ENCODE measurements at regions not wholly inside any gene's neighbourhood (a gene's known extent, or its start where the extent isn't known, plus 50 kb on each side); places are given as distances from the start of the nearest gene placed in this dataset.

DNA sequence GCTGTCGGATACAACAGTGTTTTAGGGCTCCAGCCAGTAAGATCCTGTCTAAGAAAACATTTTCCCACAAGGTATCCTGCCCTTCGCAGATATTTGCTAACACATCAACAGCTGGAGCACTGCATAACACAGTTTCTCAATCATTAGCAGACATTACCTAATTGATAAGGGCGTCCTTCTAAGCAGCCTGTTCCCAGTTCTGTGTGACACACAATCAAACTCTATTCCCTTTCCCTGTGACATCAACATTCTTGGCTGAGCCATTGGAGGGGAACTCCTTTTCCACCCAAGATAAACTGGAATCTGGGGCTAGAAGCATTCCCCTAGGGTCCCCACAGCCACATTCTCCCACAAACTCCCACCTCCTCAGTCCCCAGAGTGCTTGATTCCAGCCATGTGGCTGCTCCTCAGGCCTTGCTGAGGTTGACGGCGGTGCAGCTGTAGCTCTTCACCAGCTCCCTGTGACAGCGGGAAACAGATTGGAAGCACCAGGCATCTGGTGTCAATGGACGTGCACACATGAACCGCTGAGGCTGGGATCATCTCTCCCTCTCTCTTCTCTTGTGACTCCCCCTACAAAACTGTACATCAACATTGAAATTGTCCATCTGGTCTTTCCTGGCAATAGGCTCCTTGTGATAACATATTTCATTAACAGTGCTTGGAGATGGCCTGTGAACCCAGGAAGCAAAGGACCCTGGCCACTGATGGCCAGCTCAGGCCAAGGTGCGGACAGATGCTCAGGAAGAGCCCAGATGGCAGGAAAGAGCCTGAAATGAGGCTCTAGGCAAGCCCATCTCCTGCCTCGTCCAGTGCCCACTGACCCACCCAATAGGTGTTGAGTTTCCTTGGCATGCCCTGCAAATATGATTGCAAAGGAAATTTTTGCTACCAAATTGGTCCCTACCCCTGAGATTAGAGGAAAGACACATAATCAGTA is 131.1 kb upstream of the TBX20 start:
- no peak overlapping the region for H3K9ac ChIP-seq (ENCODE audit: low read depth in 1 of 3, low read length in 3 of 3)
- no peak overlapping the region for H3K4me3 ChIP-seq (ENCODE audit: low read length in 3 of 3)
- no peaks in the 10 kb centered on the region for H3K4me1 ChIP-seq (ENCODE audit: control insufficient read depth in 3 of 3, insufficient read depth in 3 of 3, low read length in 3 of 3)
- H3K27ac ChIP-seq (ENCODE audit: low read depth, low read length) = no peak overlapping the region
- no peaks in the 10 kb centered on the region for H3K27me3 ChIP-seq (ENCODE audit: control insufficient read depth in 3 of 3, insufficient read depth in 3 of 3, low read length in 3 of 3)
- H3K9me3 ChIP-seq (ENCODE audit: control insufficient read depth in 3 of 3, low read length in 3 of 3) = no peaks in the 10 kb centered on the region
- no peaks in the 10 kb centered on the region for H3K36me3 ChIP-seq (ENCODE audit: control insufficient read depth in 3 of 3, insufficient read depth in 3 of 3, low read length in 3 of 3)

DNA sequence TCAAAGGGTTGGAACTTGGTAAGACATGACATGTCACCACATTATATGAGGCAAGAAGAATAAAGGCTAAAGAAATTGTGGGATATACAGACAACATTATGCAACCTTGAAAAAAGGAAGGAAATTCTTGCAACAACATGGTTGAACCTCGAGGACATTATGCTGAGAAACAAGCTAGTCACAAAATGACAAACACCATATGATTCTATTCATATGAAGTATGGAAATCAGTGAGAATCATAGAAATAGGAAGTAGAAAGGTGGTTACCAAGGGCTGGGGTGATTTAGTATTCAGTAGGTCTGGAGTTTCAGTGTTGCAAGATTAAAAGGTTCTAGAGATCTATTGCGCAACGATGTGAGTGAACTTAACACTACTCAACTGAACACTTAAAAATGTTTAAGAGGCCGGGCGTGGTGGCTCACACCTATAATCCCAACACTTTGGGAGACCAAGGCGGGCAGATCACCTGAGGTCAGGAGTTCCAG is 126.9 kb upstream of the TBX20 start:
- Histone ChIP-seq H3K27me3 (ENCODE audit: control insufficient read depth in 3 of 3, insufficient read depth in 3 of 3, low read length in 3 of 3) (no peaks in the 10 kb centered on the region), H3K27ac (ENCODE audit: low read depth, low read length) (no peak overlapping the region), H3K9ac (ENCODE audit: low read depth in 1 of 3, low read length in 3 of 3) (no peak overlapping the region), H3K36me3 (ENCODE audit: control insufficient read depth in 3 of 3, insufficient read depth in 3 of 3, low read length in 3 of 3) (no peaks in the 10 kb centered on the region), H3K9me3 (ENCODE audit: control insufficient read depth in 3 of 3, low read length in 3 of 3) (no peaks in the 10 kb centered on the region), H3K4me1 (ENCODE audit: control insufficient read depth in 3 of 3, insufficient read depth in 3 of 3, low read length in 3 of 3) (no peaks in the 10 kb centered on the region), H3K4me3 (ENCODE audit: low read length in 3 of 3) (no peak overlapping the region)

DNA sequence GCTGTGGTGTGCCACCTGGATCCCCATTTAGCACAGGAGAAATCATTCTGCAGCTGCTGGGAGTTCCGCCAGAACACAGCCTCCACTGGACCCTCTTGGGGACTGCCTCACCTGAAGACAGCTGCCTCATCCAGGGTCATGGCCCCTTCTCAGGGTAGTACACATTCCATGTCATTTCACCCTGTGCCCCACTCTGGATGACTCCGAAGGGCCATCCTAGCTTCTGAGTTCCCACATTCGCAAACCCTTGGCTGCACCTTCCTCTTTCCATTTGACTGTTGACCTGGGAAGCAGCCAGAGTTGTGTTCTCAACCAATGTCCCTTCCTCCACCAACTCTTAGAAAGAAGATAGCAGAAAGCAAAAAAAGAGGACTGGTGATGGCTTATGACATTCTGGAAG is 125.6 kb upstream of the TBX20 start:
- no peaks in the 10 kb centered on the region for H3K9me3 ChIP-seq (ENCODE audit: control insufficient read depth in 3 of 3, low read length in 3 of 3)
- H3K4me3 ChIP-seq (ENCODE audit: low read length in 3 of 3) = no peak overlapping the region
- no peak overlapping the region for H3K9ac ChIP-seq (ENCODE audit: low read depth in 1 of 3, low read length in 3 of 3)
- no peak overlapping the region for H3K27ac ChIP-seq (ENCODE audit: low read depth, low read length)
- no peaks in the 10 kb centered on the region for H3K36me3 ChIP-seq (ENCODE audit: control insufficient read depth in 3 of 3, insufficient read depth in 3 of 3, low read length in 3 of 3)
- H3K27me3 ChIP-seq (ENCODE audit: control insufficient read depth in 3 of 3, insufficient read depth in 3 of 3, low read length in 3 of 3) = no peaks in the 10 kb centered on the region
- no peaks in the 10 kb centered on the region for H3K4me1 ChIP-seq (ENCODE audit: control insufficient read depth in 3 of 3, insufficient read depth in 3 of 3, low read length in 3 of 3)

DNA sequence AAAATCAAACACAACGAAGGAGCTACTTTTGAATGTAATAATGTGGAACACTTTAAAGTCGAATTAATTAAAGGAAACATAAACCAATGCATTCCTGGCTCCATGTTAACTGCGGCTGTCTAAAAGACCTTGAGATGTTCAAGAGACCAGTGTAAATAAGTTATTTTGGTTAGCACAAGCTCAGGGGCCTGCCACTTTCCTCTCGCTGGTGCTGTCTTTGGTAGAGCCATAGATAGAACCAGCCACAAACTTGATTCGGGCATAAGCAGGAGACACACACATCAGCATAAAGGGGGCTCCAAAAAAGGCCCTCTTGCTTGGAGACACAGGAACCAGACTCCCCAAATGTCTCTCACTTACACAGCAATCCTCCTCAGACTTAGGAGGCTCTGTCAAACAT is 121.6 kb upstream of the TBX20 start:
- Histone ChIP-seq H3K4me1 (ENCODE audit: control insufficient read depth in 3 of 3, insufficient read depth in 3 of 3, low read length in 3 of 3) (no peaks in the 10 kb centered on the region), H3K4me3 (ENCODE audit: low read length in 3 of 3) (no peak overlapping the region), H3K36me3 (ENCODE audit: control insufficient read depth in 3 of 3, insufficient read depth in 3 of 3, low read length in 3 of 3) (no peaks in the 10 kb centered on the region), H3K27ac (ENCODE audit: low read depth, low read length) (no peak overlapping the region), H3K9me3 (ENCODE audit: control insufficient read depth in 3 of 3, low read length in 3 of 3) (no peaks in the 10 kb centered on the region), H3K9ac (ENCODE audit: low read depth in 1 of 3, low read length in 3 of 3) (no peak overlapping the region), H3K27me3 (ENCODE audit: control insufficient read depth in 3 of 3, insufficient read depth in 3 of 3, low read length in 3 of 3) (no peaks in the 10 kb centered on the region)

DNA sequence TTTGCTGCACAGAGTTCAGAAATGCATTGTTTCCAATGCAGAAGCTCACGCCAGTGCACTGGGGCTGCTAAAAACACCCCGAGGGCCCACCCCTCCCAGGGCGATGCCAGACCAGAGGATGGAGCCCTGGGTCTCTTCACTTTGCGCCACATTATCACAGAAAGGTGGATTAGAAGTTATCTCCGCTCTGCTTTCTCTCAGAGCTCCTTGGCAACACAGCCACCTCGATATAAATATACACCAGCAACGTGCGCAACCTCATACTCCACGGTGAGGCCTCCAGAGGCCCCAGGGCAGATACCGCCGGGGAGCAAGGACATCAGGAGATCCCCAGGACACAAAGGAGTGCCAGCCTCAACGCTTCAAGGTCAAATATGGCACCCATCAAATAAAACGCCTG is 121.0 kb upstream of the TBX20 start:
- Histone ChIP-seq H3K27ac (ENCODE audit: low read depth, low read length) (no peak overlapping the region), H3K4me3 (ENCODE audit: low read length in 3 of 3) (no peak overlapping the region), H3K27me3 (ENCODE audit: control insufficient read depth in 3 of 3, insufficient read depth in 3 of 3, low read length in 3 of 3) (no peaks in the 10 kb centered on the region), H3K9me3 (ENCODE audit: control insufficient read depth in 3 of 3, low read length in 3 of 3) (no peaks in the 10 kb centered on the region), H3K36me3 (ENCODE audit: control insufficient read depth in 3 of 3, insufficient read depth in 3 of 3, low read length in 3 of 3) (no peaks in the 10 kb centered on the region), H3K4me1 (ENCODE audit: control insufficient read depth in 3 of 3, insufficient read depth in 3 of 3, low read length in 3 of 3) (no peaks in the 10 kb centered on the region), H3K9ac (ENCODE audit: low read depth in 1 of 3, low read length in 3 of 3) (no peak overlapping the region)

DNA sequence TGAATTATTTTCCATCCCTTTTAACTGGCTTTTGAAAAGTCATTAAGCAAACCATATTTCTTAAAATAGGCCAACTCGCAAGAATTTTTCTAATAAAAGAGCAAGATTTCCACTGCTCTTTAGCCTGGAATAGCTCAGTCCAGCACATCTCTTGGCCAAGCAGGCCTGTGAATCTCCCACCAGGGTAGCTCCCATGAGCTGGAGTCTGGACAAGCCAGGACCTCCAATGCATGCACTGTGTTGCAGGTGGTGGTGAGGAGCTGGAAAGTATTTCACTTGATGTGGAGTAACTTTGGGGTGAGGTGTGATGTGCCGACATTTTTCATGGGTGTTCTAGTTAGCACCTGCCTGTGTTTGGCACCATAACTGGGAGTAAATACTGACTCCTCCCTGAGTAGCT is 117.3 kb upstream of the TBX20 start:
- Histone ChIP-seq H3K4me1 (ENCODE audit: control insufficient read depth in 3 of 3, insufficient read depth in 3 of 3, low read length in 3 of 3) (no peaks in the 10 kb centered on the region), H3K4me3 (ENCODE audit: low read length in 3 of 3) (no peak overlapping the region), H3K9me3 (ENCODE audit: control insufficient read depth in 3 of 3, low read length in 3 of 3) (no peaks in the 10 kb centered on the region), H3K9ac (ENCODE audit: low read depth in 1 of 3, low read length in 3 of 3) (no peak overlapping the region), H3K27me3 (ENCODE audit: control insufficient read depth in 3 of 3, insufficient read depth in 3 of 3, low read length in 3 of 3) (no peaks in the 10 kb centered on the region), H3K36me3 (ENCODE audit: control insufficient read depth in 3 of 3, insufficient read depth in 3 of 3, low read length in 3 of 3) (no peaks in the 10 kb centered on the region), H3K27ac (ENCODE audit: low read depth, low read length) (no peak overlapping the region)

DNA sequence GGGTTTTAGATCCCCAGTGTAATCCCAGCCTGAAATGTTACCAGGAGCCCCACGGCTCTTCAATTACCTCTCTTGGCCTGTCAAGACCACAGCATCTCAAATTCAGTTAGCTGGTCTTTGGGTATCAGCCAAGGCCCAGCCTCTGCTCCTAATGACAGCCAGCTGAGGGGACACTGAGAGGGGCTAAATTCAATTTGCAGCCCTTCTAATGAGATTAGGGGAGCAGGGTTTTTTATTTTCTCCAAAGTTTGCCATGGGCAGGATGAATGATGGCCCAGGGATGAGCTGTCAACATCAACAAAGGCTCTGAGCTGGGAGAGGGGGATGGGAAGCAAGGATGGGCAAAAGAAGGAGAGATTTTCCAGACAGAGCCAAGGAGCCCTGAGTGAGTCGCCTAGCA is 116.8 kb upstream of the TBX20 start:
- no peak overlapping the region for H3K9ac ChIP-seq (ENCODE audit: low read depth in 1 of 3, low read length in 3 of 3)
- no peak overlapping the region for H3K27ac ChIP-seq (ENCODE audit: low read depth, low read length)
- no peak overlapping the region for H3K4me3 ChIP-seq (ENCODE audit: low read length in 3 of 3)
- no peaks in the 10 kb centered on the region for H3K36me3 ChIP-seq (ENCODE audit: control insufficient read depth in 3 of 3, insufficient read depth in 3 of 3, low read length in 3 of 3)
- H3K27me3 ChIP-seq (ENCODE audit: control insufficient read depth in 3 of 3, insufficient read depth in 3 of 3, low read length in 3 of 3) = no peaks in the 10 kb centered on the region
- no peaks in the 10 kb centered on the region for H3K9me3 ChIP-seq (ENCODE audit: control insufficient read depth in 3 of 3, low read length in 3 of 3)
- no peaks in the 10 kb centered on the region for H3K4me1 ChIP-seq (ENCODE audit: control insufficient read depth in 3 of 3, insufficient read depth in 3 of 3, low read length in 3 of 3)

DNA sequence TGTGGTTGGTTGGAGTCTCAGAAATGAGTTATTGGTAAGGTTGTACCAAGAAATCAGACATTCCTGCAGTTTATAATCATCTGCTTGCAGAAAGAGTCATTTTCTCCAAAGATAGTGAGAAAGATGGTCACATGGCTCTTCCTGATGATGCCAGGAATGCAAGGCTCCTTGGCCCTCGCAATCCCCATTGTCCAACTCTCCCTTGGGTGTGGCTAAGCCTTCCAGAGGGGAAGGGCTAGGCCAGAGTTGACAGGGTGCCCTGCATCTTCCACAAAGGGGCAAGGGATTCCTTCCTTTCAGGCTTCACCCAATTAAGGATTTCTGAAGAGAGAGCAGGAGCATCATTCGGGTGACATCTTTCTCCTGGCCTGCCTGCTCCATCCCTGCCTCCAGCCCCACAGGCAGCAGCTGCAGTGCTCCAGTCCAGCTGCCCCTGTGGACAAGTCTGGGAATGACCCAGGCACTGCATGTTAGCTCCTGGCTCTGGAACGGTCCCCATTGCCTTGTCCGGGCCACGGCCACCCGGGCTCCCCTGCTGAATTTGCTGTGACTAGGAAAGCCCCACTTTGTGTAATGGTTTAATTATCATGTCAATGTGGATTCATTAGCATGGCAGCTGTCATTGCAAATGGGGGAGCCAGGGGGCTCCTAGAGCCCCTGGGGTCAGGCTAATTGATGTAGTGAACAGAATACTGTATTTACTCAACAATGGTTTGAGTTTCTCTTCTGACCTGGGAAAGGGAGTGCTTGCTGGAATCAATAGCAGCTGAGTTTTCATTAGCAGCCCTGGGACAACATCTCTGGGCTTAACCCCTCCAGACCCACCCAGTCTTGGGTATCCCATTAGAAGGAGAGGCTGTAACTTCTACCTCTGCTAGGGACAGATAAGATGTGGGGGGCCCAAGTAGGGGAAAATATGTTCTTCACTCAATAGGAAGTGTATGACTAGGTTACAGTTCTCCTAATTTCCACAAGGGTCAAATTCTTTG is 112.6 kb upstream of the TBX20 start:
- Histone ChIP-seq H3K9ac (ENCODE audit: low read depth in 1 of 3, low read length in 3 of 3) (no peak overlapping the region), H3K36me3 (ENCODE audit: control insufficient read depth in 3 of 3, insufficient read depth in 3 of 3, low read length in 3 of 3) (no peaks in the 10 kb centered on the region), H3K27me3 (ENCODE audit: control insufficient read depth in 3 of 3, insufficient read depth in 3 of 3, low read length in 3 of 3) (no peaks in the 10 kb centered on the region), H3K9me3 (ENCODE audit: control insufficient read depth in 3 of 3, low read length in 3 of 3) (no peaks in the 10 kb centered on the region), H3K4me1 (ENCODE audit: control insufficient read depth in 3 of 3, insufficient read depth in 3 of 3, low read length in 3 of 3) (no peaks in the 10 kb centered on the region), H3K27ac (ENCODE audit: low read depth, low read length) (no peak overlapping the region), H3K4me3 (ENCODE audit: low read length in 3 of 3) (no peak overlapping the region)

DNA sequence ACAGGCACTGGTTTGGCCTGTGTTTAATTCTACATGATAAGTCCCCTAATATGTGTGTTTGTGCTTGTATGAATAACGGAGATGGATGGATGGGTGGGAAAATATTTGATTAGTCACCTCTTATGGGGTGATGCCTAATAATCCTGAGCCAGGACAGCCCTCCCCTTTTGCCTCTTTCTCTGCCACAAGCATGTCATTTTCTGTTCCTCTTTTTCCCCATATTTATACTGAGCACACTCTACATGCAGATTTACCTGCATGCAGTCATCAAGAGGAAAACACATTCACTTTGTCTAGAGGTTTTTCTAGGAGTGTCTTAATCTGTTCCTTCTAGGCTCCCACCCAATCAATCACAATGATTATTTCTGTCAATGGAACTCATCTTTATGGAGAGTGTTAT is 111.6 kb upstream of the TBX20 start:
- no peaks in the 10 kb centered on the region for H3K4me1 ChIP-seq (ENCODE audit: control insufficient read depth in 3 of 3, insufficient read depth in 3 of 3, low read length in 3 of 3)
- H3K4me3 ChIP-seq (ENCODE audit: low read length in 3 of 3) = no peak overlapping the region
- no peaks in the 10 kb centered on the region for H3K27me3 ChIP-seq (ENCODE audit: control insufficient read depth in 3 of 3, insufficient read depth in 3 of 3, low read length in 3 of 3)
- no peak overlapping the region for H3K9ac ChIP-seq (ENCODE audit: low read depth in 1 of 3, low read length in 3 of 3)
- H3K36me3 ChIP-seq (ENCODE audit: control insufficient read depth in 3 of 3, insufficient read depth in 3 of 3, low read length in 3 of 3) = no peaks in the 10 kb centered on the region
- no peaks in the 10 kb centered on the region for H3K9me3 ChIP-seq (ENCODE audit: control insufficient read depth in 3 of 3, low read length in 3 of 3)
- no peak overlapping the region for H3K27ac ChIP-seq (ENCODE audit: low read depth, low read length)

DNA sequence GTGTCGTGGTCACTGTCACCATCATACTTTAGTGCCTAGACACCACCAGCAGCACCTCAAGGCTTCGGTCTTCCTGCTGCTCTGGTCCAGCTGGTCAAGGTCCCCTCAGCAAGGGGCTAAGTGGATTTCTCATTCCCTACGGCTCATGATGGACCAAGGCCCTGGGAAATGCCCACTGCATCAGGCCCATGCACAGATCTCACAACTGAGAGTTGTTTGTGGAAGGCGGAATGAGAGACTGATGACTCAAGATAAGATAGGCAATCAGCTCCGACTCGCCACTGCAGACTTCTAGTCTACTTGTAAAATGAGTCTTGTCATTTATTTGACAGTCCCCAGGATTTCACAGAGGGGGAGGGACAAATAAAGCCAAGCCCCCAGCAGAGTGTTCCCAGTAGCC is 108.4 kb upstream of the TBX20 start:
- Histone ChIP-seq H3K4me3 (ENCODE audit: low read length in 3 of 3) (no peak overlapping the region), H3K27ac (ENCODE audit: low read depth, low read length) (no peak overlapping the region), H3K36me3 (ENCODE audit: control insufficient read depth in 3 of 3, insufficient read depth in 3 of 3, low read length in 3 of 3) (no peaks in the 10 kb centered on the region), H3K9ac (ENCODE audit: low read depth in 1 of 3, low read length in 3 of 3) (no peak overlapping the region), H3K9me3 (ENCODE audit: control insufficient read depth in 3 of 3, low read length in 3 of 3) (no peaks in the 10 kb centered on the region), H3K4me1 (ENCODE audit: control insufficient read depth in 3 of 3, insufficient read depth in 3 of 3, low read length in 3 of 3) (no peaks in the 10 kb centered on the region), H3K27me3 (ENCODE audit: control insufficient read depth in 3 of 3, insufficient read depth in 3 of 3, low read length in 3 of 3) (no peaks in the 10 kb centered on the region)

All from skeletal muscle tissue (tissue), 3 donors.